Gastrocnemius medialis (tissue), 4 donors: ENCODE measurements at regions not wholly inside any gene's neighbourhood (a gene's known extent, or its start where the extent isn't known, plus 50 kb on each side); places are given as distances from the start of the nearest gene placed in this dataset.

ENCODE experiments used
- POLR2A ChIP-seq, 2 donors: fragments of 450-650 bp; IDR thresholded peaks; one replicate each; pipeline ENCODE4 v1.6.1; 2017; ENCODE audit warnings: antibody characterized with exemption in 2 of 2, mild to moderate bottlenecking in 2 of 2, moderate library complexity in 2 of 2
- TF ChIP-seq, protein P1 (sequence below), 5 experiments: fragments of 450-650 bp in 3 of 5; fragments of 200-600 bp in 2 of 5; sonication (generic) in 2 of 5; IDR thresholded peaks in 4 of 5; conservative IDR thresholded peaks in 1 of 5; 1 replicate in 4 of 5; 2 replicates in 1 of 5; pipeline ENCODE4 v1.5.1; 2016 to 2019; ENCODE audit warnings: antibody characterized with exemption in 5 of 5, mild to moderate bottlenecking in 3 of 5, moderate library complexity in 3 of 5

DNA sequence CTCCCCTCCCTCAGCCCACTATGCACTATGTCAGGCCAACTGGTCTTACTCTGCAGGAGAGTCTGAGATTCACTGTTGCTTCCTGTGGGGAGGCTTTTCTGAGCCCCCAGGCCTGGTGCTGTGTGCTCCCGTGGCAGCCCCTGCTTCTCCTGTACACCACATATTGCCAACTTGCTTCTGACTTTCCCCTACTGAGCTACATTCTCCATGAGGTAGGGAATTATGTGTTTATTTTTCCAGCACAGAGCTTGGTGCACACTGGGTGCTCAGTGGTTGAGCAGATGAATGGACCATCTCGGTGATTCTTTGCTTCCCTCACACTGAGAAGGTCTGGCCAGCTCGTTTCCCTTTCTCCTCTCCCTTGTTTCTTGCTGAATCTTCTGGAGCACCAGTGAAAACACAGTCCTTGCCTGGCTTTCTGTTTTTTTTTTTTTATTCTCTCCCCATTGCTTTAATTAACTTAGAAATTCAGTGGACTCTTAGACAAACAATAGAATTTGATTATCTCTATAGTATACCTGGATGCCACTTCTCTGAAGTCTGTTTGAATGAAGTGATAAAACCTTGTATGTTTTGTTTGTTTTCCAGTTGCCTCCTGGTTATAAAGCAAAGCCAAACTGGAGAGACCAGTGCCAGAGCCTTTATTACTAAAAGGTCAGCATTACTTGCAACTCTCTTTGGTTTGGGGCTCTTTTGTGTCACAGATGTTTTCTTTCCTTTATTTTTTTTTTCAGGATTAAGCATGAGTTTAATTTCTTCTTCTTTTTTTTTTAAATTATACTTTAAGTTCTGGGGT is 50.3 kb upstream of the CNIH3 start:
- no peak for TF ChIP-seq POLR2A (IDR thresholded peaks at IDR 0.05)
- TF ChIP-seq, protein P1, sequence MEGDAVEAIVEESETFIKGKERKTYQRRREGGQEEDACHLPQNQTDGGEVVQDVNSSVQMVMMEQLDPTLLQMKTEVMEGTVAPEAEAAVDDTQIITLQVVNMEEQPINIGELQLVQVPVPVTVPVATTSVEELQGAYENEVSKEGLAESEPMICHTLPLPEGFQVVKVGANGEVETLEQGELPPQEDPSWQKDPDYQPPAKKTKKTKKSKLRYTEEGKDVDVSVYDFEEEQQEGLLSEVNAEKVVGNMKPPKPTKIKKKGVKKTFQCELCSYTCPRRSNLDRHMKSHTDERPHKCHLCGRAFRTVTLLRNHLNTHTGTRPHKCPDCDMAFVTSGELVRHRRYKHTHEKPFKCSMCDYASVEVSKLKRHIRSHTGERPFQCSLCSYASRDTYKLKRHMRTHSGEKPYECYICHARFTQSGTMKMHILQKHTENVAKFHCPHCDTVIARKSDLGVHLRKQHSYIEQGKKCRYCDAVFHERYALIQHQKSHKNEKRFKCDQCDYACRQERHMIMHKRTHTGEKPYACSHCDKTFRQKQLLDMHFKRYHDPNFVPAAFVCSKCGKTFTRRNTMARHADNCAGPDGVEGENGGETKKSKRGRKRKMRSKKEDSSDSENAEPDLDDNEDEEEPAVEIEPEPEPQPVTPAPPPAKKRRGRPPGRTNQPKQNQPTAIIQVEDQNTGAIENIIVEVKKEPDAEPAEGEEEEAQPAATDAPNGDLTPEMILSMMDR (IDR thresholded peaks at IDR 0.05 in 4 of 5, conservative IDR thresholded peaks at IDR 0.05 in 1 of 5), result no peak
